Tibial nerve (tissue), 3 donors: ENCODE measurements at regions not wholly inside any gene's neighbourhood (a gene's known extent, or its start where the extent isn't known, plus 50 kb on each side); places are given as distances from the start of the nearest gene placed in this dataset.

Experiments used
- POLR2A ChIP-seq, 2 donors: fragments of 450-650 bp; IDR thresholded peaks; one replicate each; pipeline ENCODE4 v1.6.1; 2017; ENCODE audit warnings: antibody characterized with exemption in 2 of 2, mild to moderate bottlenecking in 2 of 2, moderate library complexity in 2 of 2
- TF ChIP-seq, protein P1 (sequence below), 5 experiments: fragments of 200-600 bp in 3 of 5; fragments of 450-650 bp in 2 of 5; sonication (generic) in 3 of 5; IDR thresholded peaks; one replicate each; pipeline ENCODE4 v1.5.1; 2016 to 2019; ENCODE audit warnings: antibody characterized with exemption in 5 of 5, mild to moderate bottlenecking in 3 of 5, moderate library complexity in 2 of 5

DNA sequence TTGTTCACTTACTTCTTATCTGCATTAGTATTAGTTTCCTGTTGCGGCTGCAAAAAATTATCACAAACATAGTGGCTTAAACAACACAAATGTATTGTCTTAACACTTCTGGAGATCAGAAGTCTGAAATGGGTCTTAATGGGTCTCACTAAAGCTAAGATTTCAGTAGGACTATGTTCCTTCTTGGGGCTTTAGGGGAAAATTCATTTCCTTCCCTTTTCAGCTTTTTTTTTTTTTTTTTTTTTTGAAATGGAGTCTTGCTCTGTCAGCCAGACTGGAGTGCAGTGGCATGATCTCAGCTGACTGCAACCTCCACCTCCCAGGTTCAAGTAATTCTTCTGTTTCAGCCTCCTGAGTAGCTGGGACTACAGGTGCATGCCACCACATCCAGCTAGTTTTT, 78.1 kb upstream of the KLF3 start:
- no peak for TF ChIP-seq POLR2A (IDR thresholded peaks at IDR 0.05)
- TF ChIP-seq, protein P1, sequence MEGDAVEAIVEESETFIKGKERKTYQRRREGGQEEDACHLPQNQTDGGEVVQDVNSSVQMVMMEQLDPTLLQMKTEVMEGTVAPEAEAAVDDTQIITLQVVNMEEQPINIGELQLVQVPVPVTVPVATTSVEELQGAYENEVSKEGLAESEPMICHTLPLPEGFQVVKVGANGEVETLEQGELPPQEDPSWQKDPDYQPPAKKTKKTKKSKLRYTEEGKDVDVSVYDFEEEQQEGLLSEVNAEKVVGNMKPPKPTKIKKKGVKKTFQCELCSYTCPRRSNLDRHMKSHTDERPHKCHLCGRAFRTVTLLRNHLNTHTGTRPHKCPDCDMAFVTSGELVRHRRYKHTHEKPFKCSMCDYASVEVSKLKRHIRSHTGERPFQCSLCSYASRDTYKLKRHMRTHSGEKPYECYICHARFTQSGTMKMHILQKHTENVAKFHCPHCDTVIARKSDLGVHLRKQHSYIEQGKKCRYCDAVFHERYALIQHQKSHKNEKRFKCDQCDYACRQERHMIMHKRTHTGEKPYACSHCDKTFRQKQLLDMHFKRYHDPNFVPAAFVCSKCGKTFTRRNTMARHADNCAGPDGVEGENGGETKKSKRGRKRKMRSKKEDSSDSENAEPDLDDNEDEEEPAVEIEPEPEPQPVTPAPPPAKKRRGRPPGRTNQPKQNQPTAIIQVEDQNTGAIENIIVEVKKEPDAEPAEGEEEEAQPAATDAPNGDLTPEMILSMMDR (IDR thresholded peaks at IDR 0.05): no peak
